K562 (cell line): ENCODE measurements at regions not wholly inside any gene's neighbourhood (a gene's known extent, or its start where the extent isn't known, plus 50 kb on each side); places are given as distances from the start of the nearest gene placed in this dataset.

Source experiments
- EGR1 ChIP-seq: fragments of 450-650 bp; conservative IDR thresholded peaks from 2 replicates; pipeline ENCODE4 v1.6.1; 2017; ENCODE audit warnings: mild to moderate bottlenecking
- FOXK2 ChIP-seq, 2 experiments: fragments of 450-650 bp; IDR thresholded peaks in 1 of 2; conservative IDR thresholded peaks in 1 of 2; 2 replicates each; pipeline ENCODE4 v1.6.1; 2016; ENCODE audit warnings: low read depth in 2 of 2, mild to moderate bottlenecking in 1 of 2
- HIVEP1 ChIP-seq: fragments of 250-450 bp; sonication (Bioruptor Pico); IDR thresholded peaks from 2 replicates; pipeline ENCODE4 v1.4.0; 2020; ENCODE audit warnings: mild to moderate bottlenecking
- L3MBTL2 ChIP-seq: fragments of 450-650 bp; IDR thresholded peaks from 2 replicates; pipeline ENCODE4 v1.6.1; 2016; ENCODE audit warnings: mild to moderate bottlenecking, moderate library complexity
- NFIC ChIP-seq: fragments of 450-650 bp; IDR thresholded peaks from 2 replicates; pipeline ENCODE4 v1.6.1; 2017; ENCODE audit warnings: mild to moderate bottlenecking, inconsistent platforms
- PHF8 ChIP-seq: fragments of 200-600 bp; sonication (generic); IDR thresholded peaks from 2 replicates; pipeline ENCODE4 v1.6.1; 2012; ENCODE audit warnings: mixed run types, mild to moderate bottlenecking, inconsistent platforms, low read length, moderate library complexity, borderline replicate concordance
- SMC3 ChIP-seq: conservative IDR thresholded peaks from 2 replicates; pipeline ENCODE4 v1.6.1; 2011; ENCODE audit warnings: low read depth, low read length, improper control_type of control experiment; ENCODE audit not compliant: insufficient read depth
- TEAD1 ChIP-seq, 2 experiments: fragments of 450-650 bp in 1 of 2; sonication (generic) in 1 of 2; formaldehyde crosslinking; IDR thresholded peaks; 2 replicates each; pipeline versions ENCODE4 v1.4.0 to v1.8.0; 2020 to 2022; ENCODE audit warnings: mild to moderate bottlenecking in 2 of 2, missing genetic modification reagents in 1 of 2
- YY1 ChIP-seq, 3 experiments: IDR thresholded peaks; 2 replicates each; pipeline ENCODE4 v1.6.1; 2011; ENCODE audit warnings: low read length in 2 of 3, mild to moderate bottlenecking in 2 of 3, moderate library complexity in 2 of 3, borderline replicate concordance in 1 of 3, control low read depth in 1 of 3, low read depth in 1 of 3; ENCODE audit not compliant: insufficient read depth in 3 of 3, insufficient replicate concordance in 2 of 3, control insufficient read depth in 1 of 3, insufficient read length in 1 of 3; ENCODE audit errors: extremely low read depth in 1 of 3
- TF ChIP-seq, protein P1 (sequence below), 3 experiments: IDR thresholded peaks in 2 of 3; conservative IDR thresholded peaks in 1 of 3; 2 replicates each; pipeline ENCODE4 v1.5.1; 2011 to 2012; ENCODE audit warnings: low read length in 3 of 3, mild to moderate bottlenecking in 3 of 3, control low read depth in 2 of 3, improper control_type of control experiment in 1 of 3, inconsistent platforms in 1 of 3, low read depth in 1 of 3, mixed read lengths in 1 of 3, moderate library complexity in 1 of 3; ENCODE audit not compliant: insufficient read depth in 2 of 3
- TF ChIP-seq, protein P2 (sequence below), 2 experiments: fragments of 450-650 bp; formaldehyde crosslinking in 1 of 2; IDR thresholded peaks; 2 replicates each; pipeline versions ENCODE4 v1.4.0 to v1.6.1; 2014 to 2020; ENCODE audit warnings: mild to moderate bottlenecking in 2 of 2, borderline replicate concordance in 1 of 2, low read depth in 1 of 2
- TF ChIP-seq, protein P3 (sequence below): fragments of 450-650 bp; IDR thresholded peaks from 2 replicates; pipeline ENCODE4 v1.6.1; 2017; ENCODE audit warnings: antibody characterized with exemption

DNA sequence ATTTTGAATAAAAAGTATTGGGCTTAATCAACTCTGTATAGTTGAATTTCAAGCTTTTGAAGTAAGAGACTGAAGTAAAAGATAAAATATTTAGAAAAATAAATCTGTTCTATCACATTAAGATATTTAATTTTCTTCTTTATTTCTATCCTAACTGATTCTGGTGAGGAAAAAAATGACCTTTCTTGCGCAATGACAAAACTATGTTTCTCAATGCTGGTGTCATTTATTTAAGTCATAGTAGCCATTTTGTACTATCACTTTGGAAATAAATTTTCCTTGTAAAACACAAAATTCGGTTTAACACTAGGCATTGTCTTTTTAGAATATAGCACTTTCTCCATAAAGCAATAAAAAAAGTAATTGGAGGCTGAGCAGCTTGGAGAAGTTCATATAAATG lies 728.0 kb downstream of the CDH9 start:
- TF ChIP-seq L3MBTL2 (no peak), YY1 (IDR thresholded peaks at IDR 0.05; ENCODE audit: borderline replicate concordance in 1 of 3, control insufficient read depth in 1 of 3, extremely low read depth in 1 of 3, insufficient read depth in 3 of 3, insufficient read length in 1 of 3, insufficient replicate concordance in 2 of 3, low read depth in 1 of 3, low read length in 2 of 3) (no peak), TEAD1 (CRISPR knock-in tag; IDR thresholded peaks at IDR 0.05) (no peak), FOXK2 (conservative IDR thresholded peaks at IDR 0.05 in 1 of 2, IDR thresholded peaks at IDR 0.05 in 1 of 2; ENCODE audit: low read depth in 2 of 2) (no peak), PHF8 (no peak), NFIC (no peak), EGR1 (no peak), HIVEP1 (CRISPR knock-in tag) (no peak), SMC3 (no peak)
- TF ChIP-seq, protein P1, sequence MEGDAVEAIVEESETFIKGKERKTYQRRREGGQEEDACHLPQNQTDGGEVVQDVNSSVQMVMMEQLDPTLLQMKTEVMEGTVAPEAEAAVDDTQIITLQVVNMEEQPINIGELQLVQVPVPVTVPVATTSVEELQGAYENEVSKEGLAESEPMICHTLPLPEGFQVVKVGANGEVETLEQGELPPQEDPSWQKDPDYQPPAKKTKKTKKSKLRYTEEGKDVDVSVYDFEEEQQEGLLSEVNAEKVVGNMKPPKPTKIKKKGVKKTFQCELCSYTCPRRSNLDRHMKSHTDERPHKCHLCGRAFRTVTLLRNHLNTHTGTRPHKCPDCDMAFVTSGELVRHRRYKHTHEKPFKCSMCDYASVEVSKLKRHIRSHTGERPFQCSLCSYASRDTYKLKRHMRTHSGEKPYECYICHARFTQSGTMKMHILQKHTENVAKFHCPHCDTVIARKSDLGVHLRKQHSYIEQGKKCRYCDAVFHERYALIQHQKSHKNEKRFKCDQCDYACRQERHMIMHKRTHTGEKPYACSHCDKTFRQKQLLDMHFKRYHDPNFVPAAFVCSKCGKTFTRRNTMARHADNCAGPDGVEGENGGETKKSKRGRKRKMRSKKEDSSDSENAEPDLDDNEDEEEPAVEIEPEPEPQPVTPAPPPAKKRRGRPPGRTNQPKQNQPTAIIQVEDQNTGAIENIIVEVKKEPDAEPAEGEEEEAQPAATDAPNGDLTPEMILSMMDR (IDR thresholded peaks at IDR 0.05 in 2 of 3, conservative IDR thresholded peaks at IDR 0.05 in 1 of 3; ENCODE audit: insufficient read depth in 2 of 3, low read depth in 1 of 3, low read length in 3 of 3): no peak
- TF ChIP-seq, protein P2, sequence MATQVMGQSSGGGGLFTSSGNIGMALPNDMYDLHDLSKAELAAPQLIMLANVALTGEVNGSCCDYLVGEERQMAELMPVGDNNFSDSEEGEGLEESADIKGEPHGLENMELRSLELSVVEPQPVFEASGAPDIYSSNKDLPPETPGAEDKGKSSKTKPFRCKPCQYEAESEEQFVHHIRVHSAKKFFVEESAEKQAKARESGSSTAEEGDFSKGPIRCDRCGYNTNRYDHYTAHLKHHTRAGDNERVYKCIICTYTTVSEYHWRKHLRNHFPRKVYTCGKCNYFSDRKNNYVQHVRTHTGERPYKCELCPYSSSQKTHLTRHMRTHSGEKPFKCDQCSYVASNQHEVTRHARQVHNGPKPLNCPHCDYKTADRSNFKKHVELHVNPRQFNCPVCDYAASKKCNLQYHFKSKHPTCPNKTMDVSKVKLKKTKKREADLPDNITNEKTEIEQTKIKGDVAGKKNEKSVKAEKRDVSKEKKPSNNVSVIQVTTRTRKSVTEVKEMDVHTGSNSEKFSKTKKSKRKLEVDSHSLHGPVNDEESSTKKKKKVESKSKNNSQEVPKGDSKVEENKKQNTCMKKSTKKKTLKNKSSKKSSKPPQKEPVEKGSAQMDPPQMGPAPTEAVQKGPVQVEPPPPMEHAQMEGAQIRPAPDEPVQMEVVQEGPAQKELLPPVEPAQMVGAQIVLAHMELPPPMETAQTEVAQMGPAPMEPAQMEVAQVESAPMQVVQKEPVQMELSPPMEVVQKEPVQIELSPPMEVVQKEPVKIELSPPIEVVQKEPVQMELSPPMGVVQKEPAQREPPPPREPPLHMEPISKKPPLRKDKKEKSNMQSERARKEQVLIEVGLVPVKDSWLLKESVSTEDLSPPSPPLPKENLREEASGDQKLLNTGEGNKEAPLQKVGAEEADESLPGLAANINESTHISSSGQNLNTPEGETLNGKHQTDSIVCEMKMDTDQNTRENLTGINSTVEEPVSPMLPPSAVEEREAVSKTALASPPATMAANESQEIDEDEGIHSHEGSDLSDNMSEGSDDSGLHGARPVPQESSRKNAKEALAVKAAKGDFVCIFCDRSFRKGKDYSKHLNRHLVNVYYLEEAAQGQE (IDR thresholded peaks at IDR 0.05; ENCODE audit: borderline replicate concordance): no peak
- TF ChIP-seq, protein P2 (CRISPR knock-in tag; IDR thresholded peaks at IDR 0.05; ENCODE audit: low read depth): no peak
- TF ChIP-seq, protein P3, sequence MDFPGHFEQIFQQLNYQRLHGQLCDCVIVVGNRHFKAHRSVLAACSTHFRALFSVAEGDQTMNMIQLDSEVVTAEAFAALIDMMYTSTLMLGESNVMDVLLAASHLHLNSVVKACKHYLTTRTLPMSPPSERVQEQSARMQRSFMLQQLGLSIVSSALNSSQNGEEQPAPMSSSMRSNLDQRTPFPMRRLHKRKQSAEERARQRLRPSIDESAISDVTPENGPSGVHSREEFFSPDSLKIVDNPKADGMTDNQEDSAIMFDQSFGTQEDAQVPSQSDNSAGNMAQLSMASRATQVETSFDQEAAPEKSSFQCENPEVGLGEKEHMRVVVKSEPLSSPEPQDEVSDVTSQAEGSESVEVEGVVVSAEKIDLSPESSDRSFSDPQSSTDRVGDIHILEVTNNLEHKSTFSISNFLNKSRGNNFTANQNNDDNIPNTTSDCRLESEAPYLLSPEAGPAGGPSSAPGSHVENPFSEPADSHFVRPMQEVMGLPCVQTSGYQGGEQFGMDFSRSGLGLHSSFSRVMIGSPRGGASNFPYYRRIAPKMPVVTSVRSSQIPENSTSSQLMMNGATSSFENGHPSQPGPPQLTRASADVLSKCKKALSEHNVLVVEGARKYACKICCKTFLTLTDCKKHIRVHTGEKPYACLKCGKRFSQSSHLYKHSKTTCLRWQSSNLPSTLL: no peak
